ENCODE measurements at regions not wholly inside any gene's neighbourhood (a gene's known extent, or its start where the extent isn't known, plus 50 kb on each side); places are given as distances from the start of the nearest gene placed in this dataset.

- peak; percentile 12 for DNase-seq (ENCODE audit: low spot score)
Observed at GRCh38 chr14:49464885-49465284, 121.3 kb downstream of the RPS29 start.

- DNase-seq (ENCODE audit: low spot score): no peak
Observed at GRCh38 chr14:49463146-49463545, 123.0 kb downstream of the RPS29 start.

GRCh38 chr14:49461529-49462401, 124.4 kb downstream of the RPS29 start:
- peak; percentile 63 for DNase-seq (ENCODE audit: low spot score)

DNA sequence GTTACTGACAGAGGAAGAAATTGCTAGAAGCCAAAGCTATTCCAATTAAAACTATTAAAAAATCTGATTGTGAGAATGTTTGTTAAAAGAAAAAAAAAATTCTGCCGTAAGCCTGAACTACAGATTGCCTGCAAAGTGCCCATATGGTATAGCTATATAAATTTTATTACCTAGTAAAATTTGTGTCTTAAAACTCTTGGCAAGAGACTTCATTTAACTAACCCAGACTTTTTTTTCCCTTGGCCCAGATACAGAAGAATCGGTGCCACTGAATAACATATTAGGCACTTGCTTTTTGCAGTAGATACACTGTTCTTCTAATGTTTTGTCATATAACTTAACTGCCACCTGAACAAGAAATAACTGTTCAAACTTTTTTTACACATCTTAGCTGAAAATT, 125.5 kb downstream of the RPS29 start:
- DNase-seq (ENCODE audit: low spot score): no peak

DNA sequence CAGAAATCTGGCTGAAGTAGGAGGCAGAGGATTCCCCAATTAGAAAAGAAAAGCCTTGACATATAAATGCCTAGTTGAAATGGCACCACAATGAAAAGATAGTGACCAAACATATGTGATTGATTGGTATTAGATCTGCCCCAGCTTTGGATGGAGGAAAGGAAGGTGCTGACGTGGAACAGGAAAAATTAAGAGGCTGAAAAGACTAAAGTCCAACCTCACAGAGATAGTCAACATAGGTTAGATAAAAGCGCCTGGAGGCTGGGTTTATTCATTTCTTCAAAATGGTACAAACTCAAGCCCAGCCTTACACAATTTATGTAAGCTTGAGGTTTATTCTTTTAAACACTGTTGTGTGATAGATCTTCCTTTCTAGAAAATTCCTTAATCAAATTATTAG, 129.6 kb downstream of the RPS29 start:
- DNase-seq (ENCODE audit: low spot score): no peak

DNA sequence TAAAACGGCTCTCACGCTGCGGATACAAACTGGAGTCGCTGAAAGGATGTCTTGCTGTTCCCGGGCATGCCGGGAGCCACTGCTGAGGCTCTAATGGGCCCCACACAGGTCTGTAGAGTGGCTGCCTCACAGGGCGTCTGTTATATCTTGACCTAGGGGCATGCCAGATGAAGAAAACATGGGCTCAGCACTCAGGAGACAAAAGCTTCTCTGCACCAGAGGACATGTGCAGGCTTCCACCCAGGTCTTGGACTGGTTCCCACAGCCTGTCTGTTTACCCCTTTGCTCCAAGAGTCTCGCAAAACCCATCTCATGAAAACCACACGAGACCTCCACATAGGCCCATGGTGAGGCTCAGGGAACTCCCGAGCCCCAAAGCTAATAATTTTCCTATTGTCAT, 134.2 kb downstream of the RPS29 start:
- DNase-seq (ENCODE audit: low spot score): peak; percentile 1

DNA sequence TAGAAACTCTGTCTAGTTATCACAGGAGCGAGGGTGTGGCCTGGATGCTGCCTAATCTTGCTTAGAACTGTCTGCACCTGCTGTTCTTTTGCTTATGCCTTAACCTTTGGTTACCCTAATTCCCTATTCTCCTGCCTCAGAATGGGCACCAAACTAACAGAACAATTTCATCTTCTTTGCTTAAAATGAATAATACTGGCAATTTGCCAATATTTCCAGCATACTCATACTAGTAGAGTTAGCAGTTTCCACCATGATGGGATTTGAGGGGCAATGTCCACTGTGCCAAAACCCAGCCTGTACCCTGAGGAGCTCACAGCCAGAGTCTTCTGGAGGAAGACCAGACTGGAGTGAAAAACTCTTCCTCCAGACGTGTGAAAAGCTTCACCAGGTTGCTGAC, 136.4 kb downstream of the RPS29 start:
- no peak for DNase-seq (ENCODE audit: low spot score)

GRCh38 chr14:49447540-49448107, 138.6 kb downstream of the RPS29 start:
- no peak for DNase-seq (ENCODE audit: low spot score)

DNA sequence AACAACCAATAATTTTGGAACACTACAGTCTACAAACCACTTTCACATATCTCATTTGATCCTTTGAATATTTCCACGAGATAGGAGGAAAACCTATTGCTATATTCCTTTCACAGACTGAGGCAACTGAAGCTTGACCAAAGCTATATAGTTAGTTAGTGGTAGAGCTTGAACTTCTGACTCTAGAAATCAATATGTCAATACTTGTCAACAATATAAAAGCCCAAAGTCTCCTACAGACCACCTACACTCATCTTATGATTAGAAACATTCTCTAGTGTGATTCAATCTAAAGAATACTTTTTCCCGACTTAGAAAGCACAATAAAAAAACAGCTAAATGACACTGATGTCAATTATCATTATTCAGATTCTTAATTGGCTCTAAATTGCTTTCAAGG, 139.4 kb downstream of the RPS29 start:
- DNase-seq (ENCODE audit: low spot score): no peak

GRCh38 chr14:49438256-49438770, 147.9 kb downstream of the RPS29 start:
- DNase-seq (ENCODE audit: low spot score): no peak

GRCh38 chr14:49428076-49428475, 158.1 kb downstream of the RPS29 start:
- no peak for DNase-seq (ENCODE audit: low spot score)

GRCh38 chr14:49427117-49427516, 159.1 kb downstream of the RPS29 start:
- DNase-seq (ENCODE audit: low spot score): no peak

- no peak for DNase-seq (ENCODE audit: low spot score)
Observed at GRCh38 chr14:49425921-49426320, 160.3 kb downstream of the RPS29 start.

DNA sequence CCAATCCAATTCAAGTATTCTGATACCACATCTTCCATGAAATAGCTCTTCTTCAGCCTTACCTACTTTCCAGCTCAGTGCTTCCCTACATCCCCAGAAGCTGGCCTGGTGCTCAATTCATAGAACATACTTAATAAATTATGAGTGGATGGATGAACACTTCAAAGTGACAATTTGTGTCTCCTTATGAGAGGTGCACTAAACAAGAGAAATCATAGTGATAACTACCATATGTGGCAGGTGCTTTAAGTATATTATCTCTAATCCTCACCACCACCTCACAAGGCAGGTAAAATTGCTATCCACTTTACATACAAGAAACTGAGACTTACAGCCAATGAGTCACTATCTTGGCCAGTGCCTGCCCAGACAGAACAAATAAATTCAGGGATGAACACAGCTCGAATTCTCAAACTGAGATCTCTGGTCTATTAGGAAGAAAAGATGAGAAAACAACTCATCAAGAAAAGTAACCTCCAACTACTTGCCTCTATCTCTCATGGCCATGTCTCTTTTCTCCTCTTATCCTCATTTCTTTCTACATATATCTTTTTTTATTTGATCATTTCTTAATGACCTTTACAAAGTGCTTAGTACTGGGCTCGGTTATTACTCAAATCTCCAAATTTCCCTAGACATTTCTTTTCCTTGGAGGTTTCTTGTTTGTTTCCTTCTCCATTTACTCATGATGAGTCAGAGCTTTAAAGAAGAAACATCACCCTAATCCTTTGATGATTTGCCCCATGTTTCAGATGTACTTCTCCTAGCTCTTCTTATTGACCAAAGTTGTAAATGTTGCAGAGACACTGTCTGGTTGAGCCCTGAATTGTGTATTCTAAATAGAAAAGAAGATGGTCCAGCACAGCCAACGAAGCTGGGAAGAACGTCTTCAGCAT, 161.5 kb downstream of the RPS29 start:
- DNase-seq (ENCODE audit: low spot score): no peak

DNA sequence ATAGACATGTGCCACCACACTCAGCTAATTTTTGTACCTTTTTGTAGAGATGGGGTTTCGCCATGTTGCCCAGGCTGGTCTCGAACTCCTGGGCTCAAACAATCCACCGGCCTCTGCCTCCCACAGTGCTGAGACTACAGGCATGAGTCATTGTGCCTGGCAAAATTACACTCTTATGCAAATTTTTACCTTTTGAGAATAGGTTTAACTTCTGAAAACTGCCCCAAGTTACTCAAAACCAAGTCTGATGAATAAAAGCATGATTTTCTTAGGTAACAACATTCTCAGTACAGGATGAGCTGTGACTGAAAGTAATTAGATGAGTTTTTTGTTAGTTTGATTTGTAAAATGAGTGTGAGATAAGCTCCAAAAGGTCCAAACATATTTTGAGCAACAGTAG, 166.0 kb downstream of the RPS29 start:
- DNase-seq (ENCODE audit: low spot score): no peak

DNA sequence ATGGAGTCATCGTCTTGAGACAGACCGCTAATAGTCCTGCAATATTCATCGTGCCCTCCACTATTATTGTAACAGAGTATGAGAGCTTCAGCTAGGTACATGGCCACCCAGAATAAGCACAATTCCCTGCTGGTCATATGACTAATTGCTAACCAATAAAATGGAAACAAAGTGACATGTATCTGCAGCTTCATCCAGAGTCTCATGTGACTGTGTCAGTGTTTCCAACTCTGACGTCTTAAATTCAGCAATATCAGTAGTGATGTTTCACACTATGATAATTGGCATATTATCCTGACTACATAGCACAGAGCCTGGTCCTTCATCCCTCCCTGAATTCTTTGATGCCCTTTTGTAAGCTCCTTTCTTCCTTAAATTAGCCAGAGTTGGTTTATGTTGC, 167.4 kb downstream of the RPS29 start:
- no peak for DNase-seq (ENCODE audit: low spot score)

DNA sequence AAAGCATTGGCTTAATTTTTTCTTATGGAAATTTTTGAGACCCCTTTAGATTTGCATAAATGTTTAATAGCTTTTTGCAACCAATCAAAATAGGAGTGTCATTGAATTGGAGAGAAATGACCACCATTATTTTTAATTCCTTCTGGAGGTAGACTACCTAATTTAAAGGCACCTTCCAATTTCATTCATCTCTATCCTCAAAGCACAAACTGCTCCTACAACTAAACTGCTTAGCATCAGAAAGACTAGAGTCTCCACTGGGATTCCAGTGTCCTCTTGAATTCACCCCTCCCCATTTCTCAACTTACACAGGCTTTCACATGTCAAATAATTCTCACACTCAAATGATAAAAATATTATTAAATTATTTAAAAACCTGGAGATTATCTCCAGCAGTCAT, 168.4 kb downstream of the RPS29 start:
- no peak for DNase-seq (ENCODE audit: low spot score)

DNA sequence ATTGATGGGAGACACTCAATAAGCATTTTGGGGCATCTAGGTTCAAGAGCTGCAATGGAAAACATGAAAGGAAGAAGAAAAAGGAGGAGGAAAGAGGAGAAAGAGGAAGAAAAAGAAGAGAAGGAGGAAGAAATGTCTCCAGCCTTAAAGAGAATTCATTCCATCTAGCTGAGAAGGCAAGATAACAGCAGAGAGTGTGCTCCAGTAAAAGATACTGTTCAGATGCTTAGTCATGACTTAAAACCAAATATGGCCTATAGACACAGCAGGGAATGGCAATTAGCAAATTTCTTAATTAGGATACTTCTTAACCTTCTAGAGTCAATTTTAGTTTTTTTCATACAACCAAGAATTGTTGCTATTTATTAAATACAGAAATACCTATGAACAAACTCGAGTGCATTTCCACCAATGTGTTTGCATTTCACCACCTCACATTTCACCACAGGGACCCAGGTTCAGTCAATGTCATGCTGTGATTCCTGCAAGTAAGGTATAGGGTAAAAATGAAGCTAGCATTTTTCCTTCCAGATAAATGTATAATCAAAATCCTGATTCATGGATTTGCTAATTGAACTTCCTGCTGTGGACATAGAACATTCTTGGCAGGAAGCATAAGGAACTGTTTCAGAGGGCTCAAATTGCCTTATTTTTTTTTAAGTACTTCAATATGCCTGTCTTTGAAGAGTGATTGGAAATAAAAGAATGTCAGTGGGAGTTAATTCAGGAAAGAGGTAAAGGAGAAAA, 177.8 kb downstream of the RPS29 start:
- no peak for DNase-seq (ENCODE audit: low spot score)

DNA sequence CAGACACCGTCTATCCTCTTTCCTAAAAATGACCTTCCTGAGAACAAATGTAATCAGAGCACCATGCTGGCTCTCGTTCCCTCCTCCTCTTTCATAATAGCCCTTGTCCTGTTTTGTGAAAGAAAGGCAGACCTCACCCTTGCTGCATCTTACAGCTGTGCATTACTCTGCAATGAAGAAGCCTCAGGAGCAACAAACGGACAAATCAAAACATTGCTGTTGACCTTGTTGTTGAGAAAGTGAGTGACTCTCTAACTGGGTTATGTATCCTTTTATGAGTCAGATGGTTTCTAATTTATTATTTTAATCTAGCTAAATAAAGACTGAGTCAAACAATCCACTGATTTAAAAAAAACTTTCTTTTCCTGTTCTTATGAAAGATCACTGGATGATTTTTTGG, 180.9 kb downstream of the RPS29 start:
- no peak for DNase-seq (ENCODE audit: low spot score)

GRCh38 chr14:49401373-49401772, 184.8 kb downstream of the RPS29 start:
- no peak for DNase-seq (ENCODE audit: low spot score)

- DNase-seq (ENCODE audit: low spot score): no peak
Observed at GRCh38 chr14:49396801-49397200, 189.4 kb downstream of the RPS29 start.

GRCh38 chr14:49381778-49382177, 204.4 kb downstream of the RPS29 start:
- no peak for DNase-seq (ENCODE audit: low spot score)

Data from cerebellar cortex (tissue), 1 donor.